Astrocyte (in vitro differentiated cells and primary cell): ENCODE measurements at regions not wholly inside any gene's neighbourhood (a gene's known extent, or its start where the extent isn't known, plus 50 kb on each side); places are given as distances from the start of the nearest gene placed in this dataset.

Experiments
- DNase-seq: peaks from one replicate; pipeline ENCODE4 v3.0.0-alpha.2; 2010; ENCODE audit warnings: low read depth
- FAIRE-seq: peaks from 2 replicates; lab custom pipeline; 2011; peaks lifted over from hg19 to GRCh38; lab: Jason Lieb, UNC
- H2AFZ ChIP-seq: 2 replicates; pipeline ENCODE4 v1.6.0; 2012; ENCODE audit warnings: low read depth, low read length, inconsistent platforms
- H3K27ac ChIP-seq: 2 replicates; pipeline ENCODE4 v1.5.1; 2011; ENCODE audit warnings: low read depth, low read length, inconsistent platforms
- H3K27me3 ChIP-seq: 2 replicates; pipeline ENCODE4 v1.6.0; 2011; ENCODE audit warnings: low read length, inconsistent platforms; ENCODE audit not compliant: insufficient read depth
- H3K36me3 ChIP-seq: 2 replicates; pipeline ENCODE4 v1.5.1; 2011; ENCODE audit warnings: low read length, inconsistent platforms; ENCODE audit not compliant: insufficient read depth
- H3K4me1 ChIP-seq: 2 replicates; pipeline ENCODE4 v1.5.1; 2011; ENCODE audit warnings: low read length, inconsistent platforms; ENCODE audit not compliant: insufficient read depth
- H3K4me2 ChIP-seq: 2 replicates; pipeline ENCODE4 v1.6.0; 2012; ENCODE audit warnings: low read length, inconsistent platforms
- H3K4me3 ChIP-seq: 2 replicates; pipeline ENCODE4 v1.5.1; 2011; ENCODE audit warnings: low read depth, mild to moderate bottlenecking, low read length, inconsistent platforms; ENCODE audit not compliant: insufficient read depth
- H3K79me2 ChIP-seq: 2 replicates; pipeline ENCODE4 v1.6.0; 2012; ENCODE audit warnings: mild to moderate bottlenecking, low read length, inconsistent platforms; ENCODE audit not compliant: insufficient read depth
- H3K9ac ChIP-seq: 2 replicates; pipeline ENCODE4 v1.6.0; 2012; ENCODE audit warnings: mild to moderate bottlenecking, low read length, inconsistent platforms
- H3K9me3 ChIP-seq: 2 replicates; pipeline ENCODE4 v1.5.1; 2012; ENCODE audit warnings: low read depth, mild to moderate bottlenecking, low read length, inconsistent platforms; ENCODE audit not compliant: insufficient read depth
- H4K20me1 ChIP-seq: 2 replicates; pipeline ENCODE4 v1.6.0; 2012; ENCODE audit warnings: low read length, inconsistent platforms; ENCODE audit not compliant: insufficient read depth
- H3K27ac Mint-ChIP-seq: one replicate; pipeline ENCODE4 v1.8.0; 2021; ENCODE audit warnings: mild to moderate bottlenecking, mixed read lengths; ENCODE audit not compliant: unreplicated experiment
- H3K27me3 Mint-ChIP-seq: one replicate; pipeline ENCODE4 v1.8.0; 2021; ENCODE audit warnings: low read depth, mixed read lengths; ENCODE audit not compliant: unreplicated experiment
- H3K36me3 Mint-ChIP-seq: one replicate; pipeline ENCODE4 v1.8.0; 2021; ENCODE audit warnings: low read depth, mixed read lengths; ENCODE audit not compliant: unreplicated experiment
- H3K4me1 Mint-ChIP-seq: one replicate; pipeline ENCODE4 v1.8.0; 2021; ENCODE audit warnings: low read depth, mixed read lengths; ENCODE audit not compliant: unreplicated experiment
- H3K4me3 Mint-ChIP-seq: one replicate; pipeline ENCODE4 v1.8.0; 2021; ENCODE audit warnings: mild to moderate bottlenecking, moderate library complexity, mixed read lengths; ENCODE audit not compliant: unreplicated experiment
- H3K9me3 Mint-ChIP-seq: one replicate; pipeline ENCODE4 v1.8.0; 2021; ENCODE audit warnings: mild to moderate bottlenecking, mixed read lengths; ENCODE audit not compliant: unreplicated experiment
- EZH2 ChIP-seq: IDR thresholded peaks from 2 replicates; pipeline ENCODE4 v1.6.1; 2012; ENCODE audit warnings: mild to moderate bottlenecking, low read length, inconsistent platforms; ENCODE audit not compliant: insufficient read depth
- TF ChIP-seq, protein P1 (sequence below): IDR thresholded peaks from 2 replicates; pipeline ENCODE4 v1.5.1; 2011; ENCODE audit warnings: low read depth, mild to moderate bottlenecking, inconsistent platforms, low read length, moderate library complexity; ENCODE audit not compliant: insufficient read depth

DNA sequence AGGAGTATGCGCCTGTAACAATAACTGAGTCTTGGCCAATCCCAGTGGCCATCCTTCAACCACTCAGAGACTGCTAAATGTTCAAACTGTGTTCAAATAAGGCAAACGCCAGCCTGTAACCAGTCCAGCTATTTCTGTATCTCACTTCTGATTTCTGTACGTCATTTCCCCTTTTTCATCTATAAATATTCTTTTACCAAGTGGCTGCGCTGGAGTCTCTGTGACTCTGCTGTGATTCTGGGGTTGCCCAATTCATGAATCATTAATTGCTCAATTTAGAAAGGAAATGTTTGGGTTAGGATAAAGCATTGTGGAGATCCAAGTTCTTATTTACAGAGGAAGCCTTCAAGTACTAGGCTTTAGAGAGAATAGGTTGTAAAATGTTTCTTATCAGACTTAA lies 89.8 kb upstream of the UST start:
- Mint-ChIP-seq H3K27ac (no peak overlapping the region), H3K9me3 (peaks cover 2% of the 10 kb centered on the region), H3K4me1 (no peaks in the 10 kb centered on the region), H3K27me3 (no peaks in the 10 kb centered on the region), H3K4me3 (no peak overlapping the region), H3K36me3 (no peaks in the 10 kb centered on the region)
- H3K27ac ChIP-seq: no peak overlapping the region
- no peak for TF ChIP-seq EZH2
- TF ChIP-seq, protein P1, sequence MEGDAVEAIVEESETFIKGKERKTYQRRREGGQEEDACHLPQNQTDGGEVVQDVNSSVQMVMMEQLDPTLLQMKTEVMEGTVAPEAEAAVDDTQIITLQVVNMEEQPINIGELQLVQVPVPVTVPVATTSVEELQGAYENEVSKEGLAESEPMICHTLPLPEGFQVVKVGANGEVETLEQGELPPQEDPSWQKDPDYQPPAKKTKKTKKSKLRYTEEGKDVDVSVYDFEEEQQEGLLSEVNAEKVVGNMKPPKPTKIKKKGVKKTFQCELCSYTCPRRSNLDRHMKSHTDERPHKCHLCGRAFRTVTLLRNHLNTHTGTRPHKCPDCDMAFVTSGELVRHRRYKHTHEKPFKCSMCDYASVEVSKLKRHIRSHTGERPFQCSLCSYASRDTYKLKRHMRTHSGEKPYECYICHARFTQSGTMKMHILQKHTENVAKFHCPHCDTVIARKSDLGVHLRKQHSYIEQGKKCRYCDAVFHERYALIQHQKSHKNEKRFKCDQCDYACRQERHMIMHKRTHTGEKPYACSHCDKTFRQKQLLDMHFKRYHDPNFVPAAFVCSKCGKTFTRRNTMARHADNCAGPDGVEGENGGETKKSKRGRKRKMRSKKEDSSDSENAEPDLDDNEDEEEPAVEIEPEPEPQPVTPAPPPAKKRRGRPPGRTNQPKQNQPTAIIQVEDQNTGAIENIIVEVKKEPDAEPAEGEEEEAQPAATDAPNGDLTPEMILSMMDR: no peak
- no peaks in the 10 kb centered on the region for H3K27me3 ChIP-seq
- DNase-seq: peak; percentile 19
- no peak overlapping the region for H3K4me3 ChIP-seq
- no peaks in the 10 kb centered on the region for H3K36me3 ChIP-seq
- no peak for FAIRE-seq
- H3K9me3 ChIP-seq: no peaks in the 10 kb centered on the region
- no peaks in the 10 kb centered on the region for H3K79me2 ChIP-seq
- H3K4me2 ChIP-seq: no peak overlapping the region
- no peaks in the 10 kb centered on the region for H3K4me1 ChIP-seq
- no peak overlapping the region for H3K9ac ChIP-seq
- no peaks in the 10 kb centered on the region for H4K20me1 ChIP-seq
- H2AFZ ChIP-seq: no peak overlapping the region

DNA sequence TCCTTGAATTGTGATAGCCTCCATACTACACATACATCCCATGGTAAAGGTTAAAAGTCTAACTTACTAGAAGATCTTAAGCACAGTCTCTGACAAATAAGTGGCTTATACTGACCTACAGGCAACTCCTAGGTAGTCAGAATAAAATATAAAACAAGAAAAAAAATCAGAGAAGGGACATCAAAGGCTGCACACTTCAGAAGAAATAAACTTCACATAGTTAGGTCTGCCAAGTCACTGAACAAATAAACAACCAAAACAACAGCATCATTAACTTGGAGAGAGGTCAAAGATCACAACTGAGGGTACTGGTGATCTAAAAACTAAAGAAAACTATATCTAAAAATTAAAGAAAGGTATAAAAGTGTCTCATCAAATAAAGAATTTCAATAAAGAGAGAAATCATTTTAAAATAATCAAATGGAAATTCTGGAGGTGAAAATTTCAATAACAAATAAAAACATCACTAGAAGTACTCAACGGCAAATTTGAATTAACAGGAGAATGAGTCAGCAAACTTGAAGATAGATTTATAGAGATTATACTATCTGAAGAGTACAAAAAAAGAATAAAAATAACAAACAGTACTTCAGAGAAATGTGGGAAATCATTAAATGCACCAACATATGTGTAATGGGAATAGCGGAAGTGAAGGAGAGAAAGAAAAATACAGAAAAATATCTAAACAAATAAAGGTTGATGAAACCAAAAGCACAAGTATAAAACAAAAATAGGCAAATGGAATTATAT lies 88.0 kb upstream of the UST start:
- Histone ChIP-seq H3K36me3 (no peaks in the 10 kb centered on the region), H3K4me3 (no peak overlapping the region), H3K9ac (no peak overlapping the region), H4K20me1 (no peaks in the 10 kb centered on the region), H3K27me3 (no peaks in the 10 kb centered on the region), H3K79me2 (no peaks in the 10 kb centered on the region), H3K4me2 (no peak overlapping the region), H3K4me1 (no peaks in the 10 kb centered on the region), H3K27ac (no peak overlapping the region), H3K9me3 (no peaks in the 10 kb centered on the region), H2AFZ (no peak overlapping the region)
- Mint-ChIP-seq H3K27ac (no peak overlapping the region), H3K4me1 (no peaks in the 10 kb centered on the region), H3K36me3 (no peaks in the 10 kb centered on the region), H3K9me3 (peaks cover 5% of the 10 kb centered on the region), H3K27me3 (no peaks in the 10 kb centered on the region), H3K4me3 (no peak overlapping the region)
- TF ChIP-seq EZH2: no peak
- TF ChIP-seq, protein P1: no peak
- FAIRE-seq (no peak), DNase-seq (no peak)

DNA sequence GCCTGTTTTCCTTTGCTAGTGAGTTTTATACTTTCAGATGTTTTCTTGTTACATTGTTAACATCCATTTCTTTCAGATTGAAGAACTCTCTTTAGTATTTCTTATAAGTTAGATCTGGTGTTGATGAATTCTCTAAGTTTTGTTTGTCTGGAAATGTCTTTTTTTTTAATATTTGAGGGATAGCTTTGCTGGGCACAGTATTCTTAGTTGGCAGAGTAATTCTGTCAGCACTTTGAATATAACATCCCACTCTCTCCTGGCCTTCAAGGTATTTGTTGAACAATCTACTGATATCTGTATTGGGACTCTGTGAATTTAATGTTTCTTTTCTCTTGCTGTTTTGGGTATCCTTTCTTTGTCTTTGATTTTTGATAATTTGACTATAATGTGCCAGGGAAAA lies 79.4 kb upstream of the UST start:
- FAIRE-seq (no peak), DNase-seq (no peak)
- no peak for TF ChIP-seq EZH2
- Histone ChIP-seq H3K36me3 (no peaks in the 10 kb centered on the region), H3K27ac (no peak overlapping the region), H4K20me1 (no peaks in the 10 kb centered on the region), H3K9me3 (peaks cover 4% of the 10 kb centered on the region), H3K9ac (no peak overlapping the region), H3K79me2 (no peaks in the 10 kb centered on the region), H3K27me3 (no peaks in the 10 kb centered on the region), H3K4me1 (no peaks in the 10 kb centered on the region), H2AFZ (no peak overlapping the region), H3K4me2 (no peak overlapping the region), H3K4me3 (no peak overlapping the region)
- no peaks in the 10 kb centered on the region for H3K27me3 Mint-ChIP-seq
- no peaks in the 10 kb centered on the region for H3K4me1 Mint-ChIP-seq
- no peak overlapping the region for H3K4me3 Mint-ChIP-seq
- H3K36me3 Mint-ChIP-seq: peaks cover 3% of the 10 kb centered on the region
- H3K9me3 Mint-ChIP-seq: peaks cover 41% of the 10 kb centered on the region
- no peak overlapping the region for H3K27ac Mint-ChIP-seq
